ENCODE measurements at regions not wholly inside any gene's neighbourhood (a gene's known extent, or its start where the extent isn't known, plus 50 kb on each side); places are given as distances from the start of the nearest gene placed in this dataset.

- Histone ChIP-seq H3K4me3 (ENCODE audit: insufficient read depth, low read length) (no peak overlapping the region), H3K79me2 (ENCODE audit: insufficient read depth, low read length) (no peaks in the 10 kb centered on the region), H4K20me1 (ENCODE audit: insufficient read depth, low read length) (no peaks in the 10 kb centered on the region), H3K4me2 (ENCODE audit: insufficient read depth, low read length) (no peak overlapping the region), H3K9me3 (ENCODE audit: low read depth, low read length) (no peaks in the 10 kb centered on the region), H3K27ac (ENCODE audit: low read depth, low read length) (no peak overlapping the region), H3K36me3 (ENCODE audit: insufficient read depth, low read length) (no peaks in the 10 kb centered on the region), H2AFZ (ENCODE audit: low read length) (no peak overlapping the region), H3K27me3 (ENCODE audit: insufficient read depth, low read length) (no peaks in the 10 kb centered on the region), H3K4me1 (ENCODE audit: insufficient read depth, low read length) (no peaks in the 10 kb centered on the region)
- TF ChIP-seq CTCF (IDR thresholded peaks at IDR 0.05; ENCODE audit: extremely low read depth, low read depth, low read length), result no peak
- no peak for DNase-seq (ENCODE audit: insufficient read length, low spot score, missing footprints)
Observed at GRCh38 chr11:36988556-36988955, 390.5 kb upstream of the RAG2 start.

- no peak for DNase-seq (ENCODE audit: insufficient read length, low spot score, missing footprints)
- H4K20me1 ChIP-seq (ENCODE audit: insufficient read depth, low read length), result no peaks in the 10 kb centered on the region
- no peaks in the 10 kb centered on the region for H3K4me1 ChIP-seq (ENCODE audit: insufficient read depth, low read length)
- no peak overlapping the region for H3K27ac ChIP-seq (ENCODE audit: low read depth, low read length)
- no peak overlapping the region for H2AFZ ChIP-seq (ENCODE audit: low read length)
- H3K79me2 ChIP-seq (ENCODE audit: insufficient read depth, low read length), result no peaks in the 10 kb centered on the region
- no peaks in the 10 kb centered on the region for H3K27me3 ChIP-seq (ENCODE audit: insufficient read depth, low read length)
- no peak overlapping the region for H3K4me2 ChIP-seq (ENCODE audit: insufficient read depth, low read length)
- TF ChIP-seq CTCF (IDR thresholded peaks at IDR 0.05; ENCODE audit: extremely low read depth, low read depth, low read length), result no peak
- no peaks in the 10 kb centered on the region for H3K9me3 ChIP-seq (ENCODE audit: low read depth, low read length)
- H3K36me3 ChIP-seq (ENCODE audit: insufficient read depth, low read length), result no peaks in the 10 kb centered on the region
- H3K4me3 ChIP-seq (ENCODE audit: insufficient read depth, low read length), result no peak overlapping the region
Observed at GRCh38 chr11:36985562-36985961, 387.5 kb upstream of the RAG2 start.

GRCh38 chr11:36976741-36977140 lies 378.7 kb upstream of the RAG2 start:
- TF ChIP-seq CTCF (IDR thresholded peaks at IDR 0.05; ENCODE audit: extremely low read depth, low read depth, low read length), result no peak
- no peak overlapping the region for H2AFZ ChIP-seq (ENCODE audit: low read length)
- no peak overlapping the region for H3K4me2 ChIP-seq (ENCODE audit: insufficient read depth, low read length)
- no peaks in the 10 kb centered on the region for H3K27me3 ChIP-seq (ENCODE audit: insufficient read depth, low read length)
- H3K9me3 ChIP-seq (ENCODE audit: low read depth, low read length), result no peaks in the 10 kb centered on the region
- no peak for DNase-seq (ENCODE audit: insufficient read length, low spot score, missing footprints)
- H3K36me3 ChIP-seq (ENCODE audit: insufficient read depth, low read length), result no peaks in the 10 kb centered on the region
- H3K27ac ChIP-seq (ENCODE audit: low read depth, low read length), result no peak overlapping the region
- no peak overlapping the region for H3K4me3 ChIP-seq (ENCODE audit: insufficient read depth, low read length)
- no peaks in the 10 kb centered on the region for H4K20me1 ChIP-seq (ENCODE audit: insufficient read depth, low read length)
- no peaks in the 10 kb centered on the region for H3K4me1 ChIP-seq (ENCODE audit: insufficient read depth, low read length)
- no peaks in the 10 kb centered on the region for H3K79me2 ChIP-seq (ENCODE audit: insufficient read depth, low read length)

- no peak overlapping the region for H3K4me3 ChIP-seq (ENCODE audit: insufficient read depth, low read length)
- no peak overlapping the region for H3K27ac ChIP-seq (ENCODE audit: low read depth, low read length)
- H3K9me3 ChIP-seq (ENCODE audit: low read depth, low read length), result no peaks in the 10 kb centered on the region
- no peaks in the 10 kb centered on the region for H3K36me3 ChIP-seq (ENCODE audit: insufficient read depth, low read length)
- H2AFZ ChIP-seq (ENCODE audit: low read length), result no peak overlapping the region
- no peak overlapping the region for H3K4me2 ChIP-seq (ENCODE audit: insufficient read depth, low read length)
- no peaks in the 10 kb centered on the region for H3K79me2 ChIP-seq (ENCODE audit: insufficient read depth, low read length)
- H3K27me3 ChIP-seq (ENCODE audit: insufficient read depth, low read length), result no peaks in the 10 kb centered on the region
- H4K20me1 ChIP-seq (ENCODE audit: insufficient read depth, low read length), result no peaks in the 10 kb centered on the region
- H3K4me1 ChIP-seq (ENCODE audit: insufficient read depth, low read length), result no peaks in the 10 kb centered on the region
- TF ChIP-seq CTCF (IDR thresholded peaks at IDR 0.05; ENCODE audit: extremely low read depth, low read depth, low read length), result no peak
- no peak for DNase-seq (ENCODE audit: insufficient read length, low spot score, missing footprints)
Observed at GRCh38 chr11:36974771-36975170, 376.7 kb upstream of the RAG2 start.

All from osteoblast (primary cell).